ENCODE measurements at regions not wholly inside any gene's neighbourhood (a gene's known extent, or its start where the extent isn't known, plus 50 kb on each side); places are given as distances from the start of the nearest gene placed in this dataset.

DNA sequence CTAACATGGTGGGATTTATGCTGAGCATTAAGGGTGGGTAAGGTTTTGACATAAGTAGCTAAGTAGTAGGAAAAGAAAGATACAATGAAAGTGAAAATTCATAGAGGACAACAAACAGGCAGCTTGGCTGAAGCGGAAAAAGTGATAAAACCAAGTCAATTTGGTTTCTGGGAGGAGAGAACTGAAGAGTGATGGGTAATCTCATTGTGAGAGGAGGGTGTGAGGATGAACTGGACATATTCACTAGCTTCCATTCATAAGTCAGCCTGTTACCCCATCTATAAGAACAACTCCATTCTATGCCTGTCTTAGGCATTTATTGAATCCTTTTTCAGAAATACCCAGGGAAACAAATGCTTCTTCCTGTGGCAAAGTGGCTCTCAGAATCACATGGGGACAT is 67.1 kb upstream of the BBX start:
- POLR2A ChIA-PET, result no interaction called here
- WGBS (ENCODE audit: low lambda C conversion rate), result 7% methylated on average over 1 of the region's 1 CpG
- no peaks in the 10 kb centered on the region for H3K79me2 ChIP-seq (ENCODE audit: insufficient read depth, low read length)
- no peak overlapping the region for H3K4me2 ChIP-seq (ENCODE audit: low read depth, low read length)
- FAIRE-seq (no peak), ATAC-seq (no peak), DNase-seq (ENCODE audit: low spot score) (no peak)
- intact Hi-C loops (cut with micrococcal nuclease; ENCODE audit: unreplicated experiment), result no loop called here
- H2AFZ ChIP-seq (ENCODE audit: low read length), result no peak overlapping the region
- CTCF ChIA-PET (ENCODE audit: low intra/inter-chr PET ratio, low total read pairs), result no interaction called here
- no peaks in the 10 kb centered on the region for H3K9me3 ChIP-seq (ENCODE audit: low read length)
- in situ Hi-C loops (cut with HindIII; ENCODE audit: extremely low pct_ligation_motif_present, low pct_unique_long_range_greater_than_20kb), result no loop called here
- H3K4me3 ChIP-seq (replicated peaks in 1 of 3; ENCODE audit: insufficient read depth in 1 of 3, low read depth in 2 of 3, low read length in 3 of 3), result no peak overlapping the region
- H3K27me3 ChIP-seq (ENCODE audit: control insufficient read depth in 1 of 2, insufficient read depth in 2 of 2, low read length in 2 of 2), result no peaks in the 10 kb centered on the region; a peak in 2 of 5 replicates
- BruUV-seq (replicated peaks), result no TSS peak
- H3K9ac ChIP-seq (ENCODE audit: insufficient read depth, low read depth, low read length), result no peak overlapping the region
- H3K36me3 ChIP-seq (replicated peaks in 1 of 2; ENCODE audit: control insufficient read depth in 1 of 2, insufficient read depth in 2 of 2, low read length in 2 of 2), result no peaks in the 10 kb centered on the region
- H3K4me1 ChIP-seq (ENCODE audit: insufficient read depth, low read length), result no peaks in the 10 kb centered on the region
- no peaks in the 10 kb centered on the region for H4K20me1 ChIP-seq (ENCODE audit: insufficient read depth, low read length)
- no peak overlapping the region for H3K27ac ChIP-seq (ENCODE audit: extremely low read length, insufficient read depth, low read length)
- no peak for TF ChIP-seq MEIS1 (CRISPR knock-in tag; IDR thresholded peaks at IDR 0.05; ENCODE audit: borderline replicate concordance)
- no peak for TF ChIP-seq ZMYM3 (CRISPR knock-in tag; IDR thresholded peaks at IDR 0.05)
- TF ChIP-seq NFE2L1 (CRISPR knock-in tag; IDR thresholded peaks at IDR 0.05; ENCODE audit: borderline replicate concordance), result no peak
- TF ChIP-seq PPARG (CRISPR knock-in tag; conservative IDR thresholded peaks at IDR 0.05), result no peak
- no peak for TF ChIP-seq ERF (CRISPR knock-in tag; IDR thresholded peaks at IDR 0.05)
- TF ChIP-seq ZNF788 (CRISPR knock-in tag; IDR thresholded peaks at IDR 0.05; ENCODE audit: borderline replicate concordance), result no peak
- TF ChIP-seq GATAD1 (CRISPR knock-in tag; IDR thresholded peaks at IDR 0.05), result no peak
- TF ChIP-seq ZNF747 (CRISPR knock-in tag; IDR thresholded peaks at IDR 0.05; ENCODE audit: borderline replicate concordance), result no peak
- TF ChIP-seq, protein P1, sequence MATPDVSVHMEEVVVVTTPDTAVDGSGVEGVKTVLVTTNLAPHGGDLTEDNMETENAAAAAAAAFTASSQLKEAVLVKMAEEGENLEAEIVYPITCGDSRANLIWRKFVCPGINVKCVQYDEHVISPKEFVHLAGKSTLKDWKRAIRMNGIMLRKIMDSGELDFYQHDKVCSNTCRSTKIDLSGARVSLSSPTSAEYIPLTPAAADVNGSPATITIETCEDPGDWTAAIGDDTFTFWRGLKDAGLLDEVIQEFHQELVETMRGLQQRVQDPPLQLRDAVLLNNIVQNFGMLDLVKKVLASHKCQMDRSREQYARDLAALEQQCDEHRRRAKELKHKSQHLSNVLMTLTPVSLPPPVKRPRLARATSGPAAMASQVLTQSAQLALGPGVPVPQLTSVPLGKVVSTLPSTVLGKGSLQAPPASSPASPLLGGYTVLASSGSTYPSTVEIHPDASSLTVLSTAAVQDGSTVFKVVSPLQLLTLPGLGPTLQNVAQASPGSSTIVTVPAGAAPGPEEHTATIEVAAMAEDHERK (CRISPR knock-in tag; IDR thresholded peaks at IDR 0.05; ENCODE audit: low read depth), result no peak
- no peak for TF ChIP-seq SIN3A (IDR thresholded peaks at IDR 0.05; ENCODE audit: borderline replicate concordance, low read depth, low read length)
- no peak for TF ChIP-seq MLLT10 (CRISPR knock-in tag; IDR thresholded peaks at IDR 0.05)
- no peak for TF ChIP-seq ZNF720 (CRISPR knock-in tag; IDR thresholded peaks at IDR 0.05)
- TF ChIP-seq, protein P2, sequence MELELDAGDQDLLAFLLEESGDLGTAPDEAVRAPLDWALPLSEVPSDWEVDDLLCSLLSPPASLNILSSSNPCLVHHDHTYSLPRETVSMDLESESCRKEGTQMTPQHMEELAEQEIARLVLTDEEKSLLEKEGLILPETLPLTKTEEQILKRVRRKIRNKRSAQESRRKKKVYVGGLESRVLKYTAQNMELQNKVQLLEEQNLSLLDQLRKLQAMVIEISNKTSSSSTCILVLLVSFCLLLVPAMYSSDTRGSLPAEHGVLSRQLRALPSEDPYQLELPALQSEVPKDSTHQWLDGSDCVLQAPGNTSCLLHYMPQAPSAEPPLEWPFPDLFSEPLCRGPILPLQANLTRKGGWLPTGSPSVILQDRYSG (CRISPR knock-in tag; IDR thresholded peaks at IDR 0.05), result no peak
- no peak for TF ChIP-seq ZSCAN31 (CRISPR knock-in tag; IDR thresholded peaks at IDR 0.05; ENCODE audit: low read depth)
